ENCODE measurements at regions not wholly inside any gene's neighbourhood (a gene's known extent, or its start where the extent isn't known, plus 50 kb on each side); places are given as distances from the start of the nearest gene placed in this dataset.
"Not testable (repeated sequence)": the region's sequence is repeated elsewhere in the genome, so short reads cannot be mapped to it uniquely, and the experiment has no call there.

GRCh38 chr11:25486338-25486737 lies 845.6 kb upstream of the ANO3 start:
- H3K4me1 ChIP-seq (ENCODE audit: control insufficient read depth in 3 of 3, insufficient read depth in 2 of 3, low read depth in 1 of 3, low read length in 2 of 3); FAIRE-seq; H3K36me3 ChIP-seq (ENCODE audit: control insufficient read depth in 3 of 3, insufficient read depth in 2 of 3, low read depth in 1 of 3, low read length in 3 of 3); H3K27me3 ChIP-seq (ENCODE audit: control insufficient read depth in 3 of 3, insufficient read depth in 3 of 3, low read length in 3 of 3); H3K27ac ChIP-seq (ENCODE audit: low read depth in 1 of 3, low read length in 2 of 3); DNase-seq; H3K4me3 ChIP-seq (ENCODE audit: low read depth in 1 of 3, low read length in 3 of 3); H3K9me3 ChIP-seq (ENCODE audit: control insufficient read depth in 2 of 2, insufficient read depth in 1 of 2, low read depth in 1 of 2, low read length in 1 of 2): not testable (repeated sequence)
- WGBS, 3 donors: 45 to 60% (median 54%) methylated on average over 8 of the region's 8 CpGs

- not testable (repeated sequence) for H3K9me3 ChIP-seq (ENCODE audit: control insufficient read depth in 2 of 2, insufficient read depth in 1 of 2, low read depth in 1 of 2, low read length in 1 of 2); H3K36me3 ChIP-seq (ENCODE audit: control insufficient read depth in 3 of 3, insufficient read depth in 2 of 3, low read depth in 1 of 3, low read length in 3 of 3); H3K27me3 ChIP-seq (ENCODE audit: control insufficient read depth in 3 of 3, insufficient read depth in 3 of 3, low read length in 3 of 3); H3K4me1 ChIP-seq (ENCODE audit: control insufficient read depth in 3 of 3, insufficient read depth in 2 of 3, low read depth in 1 of 3, low read length in 2 of 3); DNase-seq; FAIRE-seq; H3K27ac ChIP-seq (ENCODE audit: low read depth in 1 of 3, low read length in 2 of 3); H3K4me3 ChIP-seq (ENCODE audit: low read depth in 1 of 3, low read length in 3 of 3)
- 60 to 87% (median 81%) methylated on average over 4 to 5 of the region's 5 CpGs for WGBS, 3 donors
These were observed 843.8 kb upstream of the ANO3 start for GRCh38 chr11:25488176-25488575.

- not testable (repeated sequence) for H3K36me3 ChIP-seq (ENCODE audit: control insufficient read depth in 3 of 3, insufficient read depth in 2 of 3, low read depth in 1 of 3, low read length in 3 of 3); H3K27me3 ChIP-seq (ENCODE audit: control insufficient read depth in 3 of 3, insufficient read depth in 3 of 3, low read length in 3 of 3); H3K27ac ChIP-seq (ENCODE audit: low read depth in 1 of 3, low read length in 2 of 3); H3K9me3 ChIP-seq (ENCODE audit: control insufficient read depth in 2 of 2, insufficient read depth in 1 of 2, low read depth in 1 of 2, low read length in 1 of 2); H3K4me1 ChIP-seq (ENCODE audit: control insufficient read depth in 3 of 3, insufficient read depth in 2 of 3, low read depth in 1 of 3, low read length in 2 of 3); DNase-seq; H3K4me3 ChIP-seq (ENCODE audit: low read depth in 1 of 3, low read length in 3 of 3); FAIRE-seq
- WGBS, 3 donors: 51 to 61% (median 56%) methylated on average over 4 to 7 of the region's 7 CpGs
These were observed 830.5 kb upstream of the ANO3 start for GRCh38 chr11:25501426-25501825.

GRCh38 chr11:25515576-25515975 lies 816.4 kb upstream of the ANO3 start:
- Histone ChIP-seq H3K36me3 (ENCODE audit: control insufficient read depth in 3 of 3, insufficient read depth in 2 of 3, low read depth in 1 of 3, low read length in 3 of 3) (no peaks in the 10 kb centered on the region), H3K9me3 (ENCODE audit: control insufficient read depth in 2 of 2, insufficient read depth in 1 of 2, low read depth in 1 of 2, low read length in 1 of 2) (no peaks in the 10 kb centered on the region), H3K27me3 (ENCODE audit: control insufficient read depth in 3 of 3, insufficient read depth in 3 of 3, low read length in 3 of 3) (no peaks in the 10 kb centered on the region), H3K4me1 (ENCODE audit: control insufficient read depth in 3 of 3, insufficient read depth in 2 of 3, low read depth in 1 of 3, low read length in 2 of 3) (no peaks in the 10 kb centered on the region), H3K27ac (ENCODE audit: low read depth in 1 of 3, low read length in 2 of 3) (no peak overlapping the region), H3K4me3 (ENCODE audit: low read depth in 1 of 3, low read length in 3 of 3) (no peak overlapping the region)
- 86 to 94% (median 93%) methylated on average over 13 of the region's 13 CpGs for WGBS, 3 donors
- FAIRE-seq (no peak), DNase-seq (no peak)

GRCh38 chr11:25520459-25520858 lies 811.5 kb upstream of the ANO3 start:
- Histone ChIP-seq H3K36me3 (ENCODE audit: control insufficient read depth in 3 of 3, insufficient read depth in 2 of 3, low read depth in 1 of 3, low read length in 3 of 3) (no peaks in the 10 kb centered on the region), H3K4me1 (ENCODE audit: control insufficient read depth in 3 of 3, insufficient read depth in 2 of 3, low read depth in 1 of 3, low read length in 2 of 3) (no peaks in the 10 kb centered on the region), H3K27me3 (ENCODE audit: control insufficient read depth in 3 of 3, insufficient read depth in 3 of 3, low read length in 3 of 3) (no peaks in the 10 kb centered on the region), H3K4me3 (ENCODE audit: low read depth in 1 of 3, low read length in 3 of 3) (no peak overlapping the region), H3K9me3 (ENCODE audit: control insufficient read depth in 2 of 2, insufficient read depth in 1 of 2, low read depth in 1 of 2, low read length in 1 of 2) (no peaks in the 10 kb centered on the region), H3K27ac (ENCODE audit: low read depth in 1 of 3, low read length in 2 of 3) (no peak overlapping the region)
- FAIRE-seq: no peak
- no peak for DNase-seq

GRCh38 chr11:25527841-25528240 lies 804.1 kb upstream of the ANO3 start:
- Histone ChIP-seq H3K27me3 (ENCODE audit: control insufficient read depth in 3 of 3, insufficient read depth in 3 of 3, low read length in 3 of 3) (no peaks in the 10 kb centered on the region), H3K9me3 (ENCODE audit: control insufficient read depth in 2 of 2, insufficient read depth in 1 of 2, low read depth in 1 of 2, low read length in 1 of 2) (no peaks in the 10 kb centered on the region), H3K27ac (ENCODE audit: low read depth in 1 of 3, low read length in 2 of 3) (no peak overlapping the region), H3K36me3 (ENCODE audit: control insufficient read depth in 3 of 3, insufficient read depth in 2 of 3, low read depth in 1 of 3, low read length in 3 of 3) (no peaks in the 10 kb centered on the region), H3K4me3 (ENCODE audit: low read depth in 1 of 3, low read length in 3 of 3) (no peak overlapping the region), H3K4me1 (ENCODE audit: control insufficient read depth in 3 of 3, insufficient read depth in 2 of 3, low read depth in 1 of 3, low read length in 2 of 3) (no peaks in the 10 kb centered on the region)
- no peak for DNase-seq
- FAIRE-seq: no peak
- 40 to 89% (median 48%) methylated on average over 2 of the region's 2 CpGs for WGBS, 3 donors

GRCh38 chr11:25529572-25529971 lies 802.4 kb upstream of the ANO3 start:
- DNase-seq: no peak
- Histone ChIP-seq H3K4me1 (ENCODE audit: control insufficient read depth in 3 of 3, insufficient read depth in 2 of 3, low read depth in 1 of 3, low read length in 2 of 3) (no peaks in the 10 kb centered on the region), H3K36me3 (ENCODE audit: control insufficient read depth in 3 of 3, insufficient read depth in 2 of 3, low read depth in 1 of 3, low read length in 3 of 3) (no peaks in the 10 kb centered on the region), H3K4me3 (ENCODE audit: low read depth in 1 of 3, low read length in 3 of 3) (no peak overlapping the region), H3K9me3 (ENCODE audit: control insufficient read depth in 2 of 2, insufficient read depth in 1 of 2, low read depth in 1 of 2, low read length in 1 of 2) (no peaks in the 10 kb centered on the region), H3K27ac (ENCODE audit: low read depth in 1 of 3, low read length in 2 of 3) (no peak overlapping the region), H3K27me3 (ENCODE audit: control insufficient read depth in 3 of 3, insufficient read depth in 3 of 3, low read length in 3 of 3) (no peaks in the 10 kb centered on the region)
- no peak for FAIRE-seq
- WGBS, 3 donors: 0 to 63% (median 63%) methylated on average over 1 of the region's 1 CpG

GRCh38 chr11:25535467-25536272 lies 796.3 kb upstream of the ANO3 start:
- 47 to 59% (median 59%) methylated on average over 4 of the region's 4 CpGs for WGBS, 3 donors
- FAIRE-seq (no peak), DNase-seq (no peak)
- Histone ChIP-seq H3K9me3 (ENCODE audit: control insufficient read depth in 2 of 2, insufficient read depth in 1 of 2, low read depth in 1 of 2, low read length in 1 of 2) (no peaks in the 10 kb centered on the region), H3K4me3 (ENCODE audit: low read depth in 1 of 3, low read length in 3 of 3) (no peak overlapping the region), H3K36me3 (ENCODE audit: control insufficient read depth in 3 of 3, insufficient read depth in 2 of 3, low read depth in 1 of 3, low read length in 3 of 3) (no peaks in the 10 kb centered on the region), H3K27ac (ENCODE audit: low read depth in 1 of 3, low read length in 2 of 3) (no peak overlapping the region), H3K4me1 (ENCODE audit: control insufficient read depth in 3 of 3, insufficient read depth in 2 of 3, low read depth in 1 of 3, low read length in 2 of 3) (no peaks in the 10 kb centered on the region), H3K27me3 (ENCODE audit: control insufficient read depth in 3 of 3, insufficient read depth in 3 of 3, low read length in 3 of 3) (no peaks in the 10 kb centered on the region)

- Histone ChIP-seq H3K36me3 (ENCODE audit: control insufficient read depth in 3 of 3, insufficient read depth in 2 of 3, low read depth in 1 of 3, low read length in 3 of 3) (no peaks in the 10 kb centered on the region), H3K9me3 (ENCODE audit: control insufficient read depth in 2 of 2, insufficient read depth in 1 of 2, low read depth in 1 of 2, low read length in 1 of 2) (no peaks in the 10 kb centered on the region), H3K4me1 (ENCODE audit: control insufficient read depth in 3 of 3, insufficient read depth in 2 of 3, low read depth in 1 of 3, low read length in 2 of 3) (no peaks in the 10 kb centered on the region), H3K27ac (ENCODE audit: low read depth in 1 of 3, low read length in 2 of 3) (no peak overlapping the region), H3K27me3 (ENCODE audit: control insufficient read depth in 3 of 3, insufficient read depth in 3 of 3, low read length in 3 of 3) (no peaks in the 10 kb centered on the region), H3K4me3 (ENCODE audit: low read depth in 1 of 3, low read length in 3 of 3) (no peak overlapping the region)
- 6 to 29% (median 15%) methylated on average over 3 of the region's 3 CpGs for WGBS, 3 donors
- DNase-seq (no peak), FAIRE-seq (no peak)
These were observed 795.6 kb upstream of the ANO3 start for GRCh38 chr11:25536289-25536688.
